Uterus (tissue), 2 donors: ENCODE measurements at regions not wholly inside any gene's neighbourhood (a gene's known extent, or its start where the extent isn't known, plus 50 kb on each side); places are given as distances from the start of the nearest gene placed in this dataset.

Experiments
- CTCF ChIP-seq, 4 experiments: fragments of 200-600 bp in 2 of 4; fragments of 450-650 bp in 2 of 4; sonication (generic) in 2 of 4; IDR thresholded peaks; one replicate each; pipeline ENCODE4 v1.5.1; 2016 to 2019; ENCODE audit warnings: antibody characterized with exemption in 4 of 4, mild to moderate bottlenecking in 2 of 4, moderate library complexity in 1 of 4
- POLR2A ChIP-seq, 2 donors: fragments of 450-650 bp; IDR thresholded peaks; one replicate each; pipeline ENCODE4 v1.6.1; 2016; ENCODE audit warnings: antibody characterized with exemption in 2 of 2, mild to moderate bottlenecking in 1 of 2, moderate library complexity in 1 of 2

GRCh38 chr7:50872437-50872836 is 89.7 kb upstream of the GRB10 start:
- TF ChIP-seq CTCF (IDR thresholded peaks at IDR 0.05) (no peak), POLR2A (IDR thresholded peaks at IDR 0.05) (no peak)
